ENCODE measurements at regions not wholly inside any gene's neighbourhood (a gene's known extent, or its start where the extent isn't known, plus 50 kb on each side); places are given as distances from the start of the nearest gene placed in this dataset.

DNA sequence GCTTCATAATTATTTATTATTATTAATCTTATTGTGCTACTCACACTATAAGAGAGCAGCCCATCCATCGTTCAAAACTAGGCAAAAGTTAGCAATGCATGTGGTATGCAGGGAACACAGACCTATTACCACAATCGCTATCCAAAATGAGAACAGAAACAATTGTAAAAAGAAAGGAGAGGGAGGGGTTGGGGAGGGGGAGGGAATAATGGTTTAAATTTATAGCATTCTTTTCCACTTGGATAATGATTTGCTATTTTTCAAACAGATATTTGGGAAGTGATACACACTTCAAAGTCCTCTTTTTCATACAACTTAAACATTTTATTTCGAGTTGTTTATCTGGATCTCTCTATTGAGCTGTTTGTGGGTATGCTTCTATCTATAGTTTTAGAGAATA lies 248.6 kb upstream of the SOX5 start:
- no peak for ATAC-seq (ENCODE audit: low read depth)
- peaks cover 9% of the 10 kb centered on the region for H3K4me1 Mint-ChIP-seq
- H3K27me3 Mint-ChIP-seq, result no peaks in the 10 kb centered on the region
- H3K79me2 ChIP-seq (ENCODE audit: control insufficient read depth, insufficient read depth, low read length), result no peaks in the 10 kb centered on the region
- H3K9me3 ChIP-seq (ENCODE audit: control extremely low read depth in 1 of 3, control insufficient read depth in 2 of 3, insufficient read depth in 1 of 3, low read length in 2 of 3), result no peaks in the 10 kb centered on the region
- no peak overlapping the region for H3K27ac ChIP-seq (ENCODE audit: low read length in 2 of 2)
- no CpG with 5 or more reads among the region's 3 CpGs for WGBS (ENCODE audit: insufficient coverage)
- no peak overlapping the region for H3K4me2 ChIP-seq (replicated peaks; ENCODE audit: low read depth, low read length, poor library complexity, severe bottlenecking)
- TF ChIP-seq, protein P1, sequence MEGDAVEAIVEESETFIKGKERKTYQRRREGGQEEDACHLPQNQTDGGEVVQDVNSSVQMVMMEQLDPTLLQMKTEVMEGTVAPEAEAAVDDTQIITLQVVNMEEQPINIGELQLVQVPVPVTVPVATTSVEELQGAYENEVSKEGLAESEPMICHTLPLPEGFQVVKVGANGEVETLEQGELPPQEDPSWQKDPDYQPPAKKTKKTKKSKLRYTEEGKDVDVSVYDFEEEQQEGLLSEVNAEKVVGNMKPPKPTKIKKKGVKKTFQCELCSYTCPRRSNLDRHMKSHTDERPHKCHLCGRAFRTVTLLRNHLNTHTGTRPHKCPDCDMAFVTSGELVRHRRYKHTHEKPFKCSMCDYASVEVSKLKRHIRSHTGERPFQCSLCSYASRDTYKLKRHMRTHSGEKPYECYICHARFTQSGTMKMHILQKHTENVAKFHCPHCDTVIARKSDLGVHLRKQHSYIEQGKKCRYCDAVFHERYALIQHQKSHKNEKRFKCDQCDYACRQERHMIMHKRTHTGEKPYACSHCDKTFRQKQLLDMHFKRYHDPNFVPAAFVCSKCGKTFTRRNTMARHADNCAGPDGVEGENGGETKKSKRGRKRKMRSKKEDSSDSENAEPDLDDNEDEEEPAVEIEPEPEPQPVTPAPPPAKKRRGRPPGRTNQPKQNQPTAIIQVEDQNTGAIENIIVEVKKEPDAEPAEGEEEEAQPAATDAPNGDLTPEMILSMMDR (IDR thresholded peaks at IDR 0.05), result no peak
- TF ChIP-seq EZH2 (IDR thresholded peaks at IDR 0.05; ENCODE audit: borderline replicate concordance, insufficient read depth, low read depth, low read length, poor library complexity, severe bottlenecking), result no peak
- H3K4me1 ChIP-seq (ENCODE audit: control insufficient read depth in 2 of 2, insufficient read depth in 2 of 2, low read length in 2 of 2), result no peaks in the 10 kb centered on the region
- ChIA-PET POLR2A (no interaction called here), CTCF (no interaction called here)
- no peak overlapping the region for H3K9ac ChIP-seq (ENCODE audit: low read length)
- no peak overlapping the region for H3K4me3 ChIP-seq (ENCODE audit: control extremely low read depth in 1 of 5, extremely low read depth in 1 of 5, insufficient read depth in 1 of 5, low read depth in 2 of 5, low read length in 4 of 5)
- H3K4me3 Mint-ChIP-seq, result no peak overlapping the region
- H3K36me3 ChIP-seq (replicated peaks in 1 of 2; ENCODE audit: control extremely low read depth in 1 of 2, control insufficient read depth in 1 of 2, extremely low read depth in 1 of 2, insufficient read depth in 2 of 2, low read length in 1 of 2), result no peaks in the 10 kb centered on the region
- no peak overlapping the region for H2AFZ ChIP-seq (ENCODE audit: insufficient read depth, low read depth, low read length, poor library complexity, severe bottlenecking)
- H3K9me3 Mint-ChIP-seq (ENCODE audit: insufficient read depth), result no peaks in the 10 kb centered on the region
- no peak for DNase-seq
- no peaks in the 10 kb centered on the region for H4K20me1 ChIP-seq (ENCODE audit: control insufficient read depth, insufficient read depth, low read length, poor library complexity, severe bottlenecking)
- intact Hi-C loops (cut with micrococcal nuclease), result no loop called here
- no peaks in the 10 kb centered on the region for H3K27me3 ChIP-seq (replicated peaks in 1 of 4; ENCODE audit: control extremely low read depth in 1 of 4, control insufficient read depth in 3 of 4, insufficient read depth in 4 of 4, low read length in 3 of 4)
- H3K27ac Mint-ChIP-seq, result no peak overlapping the region

DNA sequence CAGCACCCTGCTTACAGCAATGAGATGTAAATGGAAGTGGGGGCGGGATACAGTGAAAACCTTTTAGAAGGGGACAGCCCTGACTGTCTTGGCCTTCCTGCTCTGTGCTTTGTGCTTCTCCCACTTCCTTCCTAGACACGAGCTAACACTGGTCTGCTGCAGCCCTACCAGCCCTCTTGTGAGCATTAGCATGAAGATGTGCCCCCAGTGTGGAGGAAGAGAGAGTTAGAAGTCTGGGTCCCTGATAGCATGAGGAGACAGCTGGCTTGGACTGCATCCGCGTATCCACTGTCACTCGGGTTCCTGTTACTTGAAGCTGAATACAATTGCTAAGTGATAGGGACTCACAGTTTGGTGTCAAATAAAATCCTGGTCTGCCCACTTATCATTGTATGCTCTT lies 248.1 kb upstream of the SOX5 start:
- H3K4me3 Mint-ChIP-seq, result no peak overlapping the region
- ATAC-seq (ENCODE audit: low read depth), result no peak

More for the DNA sequence above, 248.1 kb upstream of the SOX5 start:
- Histone ChIP-seq H4K20me1 (ENCODE audit: control insufficient read depth, insufficient read depth, low read length, poor library complexity, severe bottlenecking) (no peaks in the 10 kb centered on the region), H3K9ac (ENCODE audit: low read length) (no peak overlapping the region), H3K36me3 (replicated peaks in 1 of 2; ENCODE audit: control extremely low read depth in 1 of 2, control insufficient read depth in 1 of 2, extremely low read depth in 1 of 2, insufficient read depth in 2 of 2, low read length in 1 of 2) (no peaks in the 10 kb centered on the region), H2AFZ (ENCODE audit: insufficient read depth, low read depth, low read length, poor library complexity, severe bottlenecking) (no peak overlapping the region), H3K9me3 (ENCODE audit: control extremely low read depth in 1 of 3, control insufficient read depth in 2 of 3, insufficient read depth in 1 of 3, low read length in 2 of 3) (no peaks in the 10 kb centered on the region), H3K27ac (ENCODE audit: low read length in 2 of 2) (no peak overlapping the region), H3K4me1 (ENCODE audit: control insufficient read depth in 2 of 2, insufficient read depth in 2 of 2, low read length in 2 of 2) (no peaks in the 10 kb centered on the region), H3K4me3 (ENCODE audit: control extremely low read depth in 1 of 5, extremely low read depth in 1 of 5, insufficient read depth in 1 of 5, low read depth in 2 of 5, low read length in 4 of 5) (no peak overlapping the region), H3K27me3 (replicated peaks in 1 of 4; ENCODE audit: control extremely low read depth in 1 of 4, control insufficient read depth in 3 of 4, insufficient read depth in 4 of 4, low read length in 3 of 4) (no peaks in the 10 kb centered on the region), H3K79me2 (ENCODE audit: control insufficient read depth, insufficient read depth, low read length) (no peaks in the 10 kb centered on the region), H3K4me2 (replicated peaks; ENCODE audit: low read depth, low read length, poor library complexity, severe bottlenecking) (no peak overlapping the region)
- DNase-seq, result no peak
- no peak overlapping the region for H3K27ac Mint-ChIP-seq
- 95% methylated on average over 2 of the region's 5 CpGs for WGBS (ENCODE audit: insufficient coverage)
- CTCF ChIA-PET, result no interaction called here
- no peaks in the 10 kb centered on the region for H3K9me3 Mint-ChIP-seq (ENCODE audit: insufficient read depth)
- no peaks in the 10 kb centered on the region for H3K27me3 Mint-ChIP-seq
- peaks cover 8% of the 10 kb centered on the region for H3K4me1 Mint-ChIP-seq
- POLR2A ChIA-PET, result no interaction called here
- TF ChIP-seq, protein P1 (IDR thresholded peaks at IDR 0.05), result no peak
- TF ChIP-seq EZH2 (IDR thresholded peaks at IDR 0.05; ENCODE audit: borderline replicate concordance, insufficient read depth, low read depth, low read length, poor library complexity, severe bottlenecking), result no peak
- intact Hi-C loops (cut with micrococcal nuclease), result no loop called here
